Endothelial cell of umbilical vein (primary cell): ENCODE measurements at regions not wholly inside any gene's neighbourhood (a gene's known extent, or its start where the extent isn't known, plus 50 kb on each side); places are given as distances from the start of the nearest gene placed in this dataset.

ENCODE experiments used
- BruUV-seq: library from RNA; stranded (reverse); fragments of 400-500 nt; replicated peaks from 2 replicates; lab custom pipeline; 2021; lab: Mats Ljungman, UMichigan
- CTCF ChIA-PET: fragments of 300-600, 350-600 bp; sonication (Branson Sonifier 250); formaldehyde crosslinking; loops from one replicate; lab custom pipeline; 2021; ENCODE audit warnings: antibody characterized with exemption, inconsistent platforms; lab: Charles Lee
- POLR2A ChIA-PET: fragments of 300-600, 350-600 bp; sonication (Branson Sonifier 250); formaldehyde crosslinking; loops from one replicate; lab custom pipeline; 2021; ENCODE audit warnings: antibody characterized with exemption, inconsistent platforms; lab: Charles Lee
- DNase-seq: peaks from one replicate; pipeline ENCODE4 v3.0.0-alpha.2; 2011; ENCODE audit warnings: low read depth, low spot score
- FAIRE-seq: peaks from 2 replicates; lab custom pipeline; 2011; peaks lifted over from hg19 to GRCh38; lab: Jason Lieb, UNC
- H2AFZ ChIP-seq: 2 replicates; pipeline ENCODE4 v1.6.0; 2012; ENCODE audit warnings: low read depth, low read length, control low read depth, inconsistent platforms
- H3K27ac ChIP-seq: 2 replicates; pipeline ENCODE4 v1.5.1; 2011; ENCODE audit warnings: low read depth, mild to moderate bottlenecking, control low read depth, low read length, moderate library complexity; ENCODE audit not compliant: insufficient read depth
- H3K27me3 ChIP-seq, 2 experiments: 2 replicates each; pipeline versions ENCODE4 v1.6.0 to v1.6.1; 2011; ENCODE audit warnings: low read length in 2 of 2, mixed read lengths in 1 of 2; ENCODE audit not compliant: control insufficient read depth in 2 of 2, insufficient read depth in 2 of 2
- H3K36me3 ChIP-seq, 2 experiments: 2 replicates in 1 of 2; 3 replicates in 1 of 2; pipeline ENCODE4 v1.5.1; 2011; ENCODE audit warnings: low read length in 2 of 2, mild to moderate bottlenecking in 1 of 2, moderate library complexity in 1 of 2; ENCODE audit not compliant: control insufficient read depth in 2 of 2, insufficient read depth in 2 of 2; ENCODE audit errors: extremely low read depth in 1 of 2
- H3K4me1 ChIP-seq: 3 replicates; pipeline ENCODE4 v1.5.1; 2011; ENCODE audit warnings: mild to moderate bottlenecking, low read length; ENCODE audit not compliant: control insufficient read depth, insufficient read depth; ENCODE audit errors: extremely low read depth
- H3K4me2 ChIP-seq: 2 replicates; pipeline ENCODE4 v1.6.1; 2011; ENCODE audit warnings: low read length, control low read depth, mixed read lengths; ENCODE audit not compliant: insufficient read depth
- H3K4me3 ChIP-seq, 3 experiments: fragments of 200-600 bp in 1 of 3; sonication (generic), shearing (Covaris generic) in 1 of 3; replicated peaks in 1 of 3; 2 replicates each; pipeline ENCODE4 v1.5.1; 2011 to 2016; ENCODE audit warnings: control low read depth in 3 of 3, low read length in 3 of 3, mild to moderate bottlenecking in 2 of 3, inconsistent platforms in 1 of 3, low read depth in 1 of 3, moderate library complexity in 1 of 3; ENCODE audit not compliant: insufficient read depth in 1 of 3
- H3K79me2 ChIP-seq: 2 replicates; pipeline ENCODE4 v1.6.0; 2012; ENCODE audit warnings: low read length, inconsistent platforms; ENCODE audit not compliant: control insufficient read depth, insufficient read depth
- H3K9ac ChIP-seq: replicated peaks from 2 replicates; pipeline ENCODE3; 2011; ENCODE audit warnings: low read length, control low read depth; ENCODE audit not compliant: insufficient read depth; ENCODE audit errors: extremely low read depth
- H3K9me1 ChIP-seq: replicated peaks from 3 replicates; pipeline ENCODE4 v1.6.0; 2011; ENCODE audit warnings: mild to moderate bottlenecking, low read length; ENCODE audit not compliant: control insufficient read depth, insufficient read depth; ENCODE audit errors: extremely low read depth
- H3K9me3 ChIP-seq: replicated peaks from 2 replicates; pipeline ENCODE4 v1.5.1; 2012; ENCODE audit warnings: low read length, inconsistent platforms; ENCODE audit not compliant: control insufficient read depth, insufficient read depth
- H4K20me1 ChIP-seq: replicated peaks from 2 replicates; pipeline ENCODE3; 2011; ENCODE audit warnings: mild to moderate bottlenecking, low read length; ENCODE audit not compliant: control insufficient read depth, insufficient read depth; ENCODE audit errors: extremely low read depth
- CTCF ChIP-seq, 2 donors: IDR thresholded peaks; 1 replicate in 1 of 2; 2 replicates in 1 of 2; pipeline ENCODE4 v1.5.1; 2011; ENCODE audit warnings: low read length in 2 of 2, mild to moderate bottlenecking in 2 of 2, moderate library complexity in 2 of 2, control low read depth in 1 of 2, inconsistent platforms in 1 of 2, low read depth in 1 of 2; ENCODE audit not compliant: insufficient read depth in 1 of 2; ENCODE audit errors: extremely low read depth in 1 of 2
- EZH2 ChIP-seq: IDR thresholded peaks from 2 replicates; pipeline ENCODE4 v1.6.1; 2012; ENCODE audit warnings: borderline replicate concordance, low read depth, mild to moderate bottlenecking, moderate library complexity, low read length, inconsistent platforms; ENCODE audit not compliant: severe bottlenecking
- FOS ChIP-seq: IDR thresholded peaks from 2 replicates; pipeline ENCODE4 v1.6.1; 2011; ENCODE audit warnings: mild to moderate bottlenecking, low read length, moderate library complexity, borderline replicate concordance; ENCODE audit not compliant: insufficient read depth
- GATA2 ChIP-seq: IDR thresholded peaks from 2 replicates; pipeline ENCODE4 v1.7.0; 2011; ENCODE audit warnings: low read depth, mild to moderate bottlenecking, moderate library complexity, mixed read lengths, low read length; ENCODE audit not compliant: insufficient read length, insufficient read depth
- JUN ChIP-seq: IDR thresholded peaks from 2 replicates; pipeline ENCODE4 v1.6.1; 2011; ENCODE audit warnings: borderline replicate concordance, low read depth; ENCODE audit not compliant: insufficient read length, insufficient read depth
- MAX ChIP-seq: IDR thresholded peaks from 2 replicates; pipeline ENCODE4 v1.6.1; 2011; ENCODE audit not compliant: insufficient read depth, insufficient read length
- MYC ChIP-seq: IDR thresholded peaks from one replicate; pipeline ENCODE4 v1.6.1; 2011; ENCODE audit warnings: mild to moderate bottlenecking, low read depth, low read length
- POLR2A ChIP-seq: IDR thresholded peaks from 2 replicates; pipeline ENCODE4 v1.6.1; 2012; ENCODE audit warnings: low read depth, mild to moderate bottlenecking, control low read depth, low read length
- POLR2AphosphoS5 ChIP-seq: IDR thresholded peaks from 2 replicates; pipeline ENCODE4 v1.6.1; 2012; ENCODE audit warnings: low read depth, mild to moderate bottlenecking, control low read depth, low read length, moderate library complexity; ENCODE audit not compliant: insufficient read depth
- dilution Hi-C: fragments of 300-500 bp; cut with MboI; formaldehyde crosslinking; loops from one replicate; pipeline ENCODE4 v1.15.0; 2019; ENCODE audit warnings: low sequenced_read_pairs; ENCODE audit not compliant: extremely low pct_ligation_motif_present
- intact Hi-C: fragments of 100-400 bp; cut with micrococcal nuclease; formaldehyde crosslinking; loops from one replicate; pipeline ENCODE4 v1.10.0; 2022

- Histone ChIP-seq H3K9me1 (no peaks in the 10 kb centered on the region), H3K9me3 (no peaks in the 10 kb centered on the region), H2AFZ (no peak overlapping the region), H3K36me3 (no peaks in the 10 kb centered on the region), H3K27me3 (peaks cover 1 to 3% of the 10 kb centered on the region in 2 experiments), H3K4me2 (no peak overlapping the region), H4K20me1 (no peaks in the 10 kb centered on the region), H3K79me2 (no peaks in the 10 kb centered on the region), H3K4me3 (no peak overlapping the region), H3K4me1 (no peaks in the 10 kb centered on the region), H3K9ac (no peak overlapping the region), H3K27ac (no peak overlapping the region)
- intact Hi-C loops, result no loop called here
- DNase-seq, result no peak
- dilution Hi-C loops, result no loop called here
- ChIA-PET POLR2A (no interaction called here), CTCF (no interaction called here)
- TF ChIP-seq MYC (no peak), POLR2AphosphoS5 (no peak), JUN (no peak), GATA2 (no peak), EZH2 (no peak), FOS (no peak), POLR2A (no peak), CTCF (IDR thresholded peaks at IDR 0.05; ENCODE audit: extremely low read depth in 1 of 2, insufficient read depth in 1 of 2, low read depth in 1 of 2, low read length in 2 of 2) (no peak), MAX (no peak)
- no TSS peak for BruUV-seq
- FAIRE-seq, result no peak
These were observed 253.2 kb downstream of the IPO8 start for GRCh38 chr12:30442461-30442860.
